HG02870 (cell line): ENCODE measurements at regions not wholly inside any gene's neighbourhood (a gene's known extent, or its start where the extent isn't known, plus 50 kb on each side); places are given as distances from the start of the nearest gene placed in this dataset.
"Not testable (repeated sequence)": the region's sequence is repeated elsewhere in the genome, so short reads cannot be mapped to it uniquely, and the experiment has no call there.

Experiments
- ATAC-seq: cut with Tn5 transposase; IDR thresholded peaks from one replicate; pipeline ENCODE4 v1.9.1; 2021; ENCODE audit warnings: mild to moderate bottlenecking, moderate library complexity; ENCODE audit not compliant: unreplicated experiment

- no peak for ATAC-seq
These were observed 175.0 kb downstream of the FAM43A start for GRCh38 chr3:194860725-194861124.

GRCh38 chr3:194861375-194861774 lies 175.7 kb downstream of the FAM43A start:
- no peak for ATAC-seq

GRCh38 chr3:194865061-194865460 lies 179.4 kb downstream of the FAM43A start:
- no peak for ATAC-seq

- peak; percentile 61 for ATAC-seq
These were observed 179.9 kb downstream of the FAM43A start for GRCh38 chr3:194865615-194866014.

GRCh38 chr3:194866236-194866635 lies 180.6 kb downstream of the FAM43A start:
- peak; percentile 43 for ATAC-seq

GRCh38 chr3:194867270-194867983 lies 181.7 kb downstream of the FAM43A start:
- ATAC-seq, result no peak

- no peak for ATAC-seq
These were observed 183.1 kb downstream of the FAM43A start for GRCh38 chr3:194868831-194869230.

- no peak for ATAC-seq
These were observed 183.9 kb downstream of the FAM43A start for GRCh38 chr3:194869482-194870169.

- no peak for ATAC-seq
These were observed 184.9 kb downstream of the FAM43A start for GRCh38 chr3:194870394-194871110.

GRCh38 chr3:194871143-194871863 lies 185.6 kb downstream of the FAM43A start:
- ATAC-seq, result peak; percentile 76

- no peak for ATAC-seq
These were observed 186.4 kb downstream of the FAM43A start for GRCh38 chr3:194871864-194872668.

- ATAC-seq, result no peak
These were observed 186.9 kb downstream of the FAM43A start for GRCh38 chr3:194872669-194872977.

- ATAC-seq, result not testable (repeated sequence)
These were observed 187.8 kb downstream of the FAM43A start for GRCh38 chr3:194873474-194873873.

- no peak for ATAC-seq
These were observed 188.5 kb downstream of the FAM43A start for GRCh38 chr3:194874206-194874605.

GRCh38 chr3:194874783-194875182 lies 189.1 kb downstream of the FAM43A start:
- no peak for ATAC-seq

GRCh38 chr3:194875581-194876402 lies 190.1 kb downstream of the FAM43A start:
- no peak for ATAC-seq

- ATAC-seq, result no peak
These were observed 190.9 kb downstream of the FAM43A start for GRCh38 chr3:194876403-194877095.

- no peak for ATAC-seq
These were observed 191.8 kb downstream of the FAM43A start for GRCh38 chr3:194877291-194878119.
